Occipital lobe (tissue), 2 donors: ENCODE measurements at regions not wholly inside any gene's neighbourhood (a gene's known extent, or its start where the extent isn't known, plus 50 kb on each side); places are given as distances from the start of the nearest gene placed in this dataset. TPM values are rescaled to one million over a fixed set of nuclear protein-coding genes. Genes with fewer than 3 reads are reported as not detected.

ENCODE experiments used
- DNase-seq: peaks from one replicate; lab custom pipeline; 2025; lab: John Stamatoyannopoulos, UW
- small RNA-seq: library from RNA; depleted of rRNA; stranded (forward); fragments of <200 nt; gene quantifications from one replicate; pipeline ENCODE3, GENCODE V24; 2014

GRCh38 chr11:70954471-70954870, 297.9 kb downstream of the SHANK2 start:
- no peak for DNase-seq

Small RNAs in the stretch of these regions (small RNA-seq; reads per million reads assigned to genes)
- not detected for gene MIR3664
- gene RF00019: not detected
